ENCODE measurements at regions not wholly inside any gene's neighbourhood (a gene's known extent, or its start where the extent isn't known, plus 50 kb on each side); places are given as distances from the start of the nearest gene placed in this dataset.
A peak's percentile ranks its signal among the peaks of the same experiment; 100 is the strongest.
"Not testable (repeated sequence)": the region's sequence is repeated elsewhere in the genome, so short reads cannot be mapped to it uniquely, and the experiment has no call there.

DNA sequence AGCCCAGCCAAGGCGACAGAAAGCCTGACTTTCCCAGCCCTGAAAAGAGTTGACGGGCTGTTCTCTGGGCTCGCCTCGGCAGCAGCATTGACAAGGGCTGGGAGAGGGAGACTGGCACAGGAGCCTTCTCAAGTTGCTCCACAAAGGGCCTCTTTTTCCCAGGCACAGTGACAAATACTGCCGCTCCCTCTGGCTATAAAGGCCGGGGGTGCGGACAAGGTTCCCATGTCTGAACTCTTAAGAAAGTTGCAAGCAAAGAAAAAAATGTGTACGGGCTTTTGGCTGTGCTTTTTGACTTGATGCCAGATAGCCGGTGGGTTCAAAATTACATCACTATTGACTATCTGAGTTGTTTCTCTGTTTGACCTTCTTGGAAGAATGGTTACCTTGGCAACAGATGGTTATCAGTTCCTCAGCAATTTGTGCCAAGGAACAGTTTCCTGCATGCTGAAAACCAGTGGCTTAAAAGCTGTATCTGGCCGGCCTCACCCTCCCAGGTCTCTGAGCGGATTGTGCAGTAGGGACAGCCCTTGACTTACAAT, 115.9 kb upstream of the EEPD1 start:
- peak; percentile 27 for DNase-seq (ENCODE audit: low spot score)

DNA sequence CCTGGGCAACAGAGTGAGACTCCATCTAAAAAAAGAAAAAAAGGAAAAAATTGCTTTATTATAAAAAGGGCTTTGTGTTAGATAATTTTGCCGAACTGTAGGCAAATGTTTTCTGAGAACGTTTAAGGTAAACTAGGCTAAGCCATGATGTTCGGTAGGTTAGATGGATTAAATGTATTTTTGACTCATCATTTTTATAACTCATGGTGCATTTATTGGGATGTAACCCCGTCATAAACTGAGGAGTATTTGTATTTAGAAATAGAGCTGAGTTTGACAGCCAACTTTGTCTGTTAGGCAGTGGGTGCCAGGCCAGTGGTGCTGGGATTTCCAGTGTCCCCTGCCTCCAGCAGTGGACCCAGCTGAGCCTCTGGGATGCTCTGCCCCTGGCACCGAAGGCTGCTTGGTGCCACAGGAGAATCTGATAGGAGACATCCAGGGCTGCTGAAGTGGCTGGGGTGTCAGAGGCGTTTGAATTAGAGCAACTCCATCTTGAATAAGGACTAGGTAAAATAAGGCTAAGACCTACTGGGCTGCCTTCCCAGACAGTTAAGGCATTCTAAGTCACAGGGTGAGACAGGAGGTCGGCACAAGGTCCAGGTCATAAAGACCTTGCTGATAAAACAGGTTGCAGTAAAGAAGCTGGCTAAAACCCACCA, 114.9 kb upstream of the EEPD1 start:
- no peak for DNase-seq (ENCODE audit: low spot score)

DNA sequence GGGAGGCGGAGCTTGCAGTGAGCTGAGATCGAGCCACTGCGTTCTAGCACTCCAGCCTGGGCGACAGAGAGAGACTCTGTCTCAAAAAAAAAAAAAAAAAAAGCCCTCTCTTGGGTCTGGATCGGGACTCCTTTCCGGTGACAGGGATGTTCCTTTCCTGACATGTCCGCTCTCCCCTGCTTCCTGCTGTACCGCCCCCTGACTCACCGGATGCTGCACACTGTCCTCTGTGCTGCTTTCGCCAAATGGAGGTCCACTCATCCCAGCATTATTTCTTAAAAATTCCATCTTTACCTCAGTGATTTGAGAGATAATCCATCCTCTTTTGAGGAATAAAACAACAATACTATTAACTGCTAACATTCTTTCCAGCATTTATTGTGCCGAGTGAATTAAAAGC, 113.8 kb upstream of the EEPD1 start:
- DNase-seq (ENCODE audit: low spot score), result no peak

DNA sequence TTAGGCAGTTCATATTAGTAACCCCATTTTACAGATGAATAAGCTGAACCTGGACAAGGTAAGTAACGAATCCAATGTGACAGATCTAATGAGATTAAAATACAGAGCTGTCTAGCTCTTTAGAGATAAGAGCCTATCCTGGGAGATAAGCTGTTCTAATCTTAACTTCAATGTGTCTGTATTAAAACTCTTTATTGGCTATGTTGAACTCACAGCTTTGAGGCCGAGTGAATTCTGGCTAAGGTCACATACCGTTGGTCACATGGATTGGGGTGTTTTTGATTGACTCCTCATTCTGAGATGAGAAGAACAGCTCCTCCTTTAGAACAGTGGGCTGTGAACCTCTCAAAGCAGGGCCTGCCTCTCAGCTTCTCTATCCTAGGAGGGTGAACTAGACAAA, 113.4 kb upstream of the EEPD1 start:
- DNase-seq (ENCODE audit: low spot score), result no peak

DNA sequence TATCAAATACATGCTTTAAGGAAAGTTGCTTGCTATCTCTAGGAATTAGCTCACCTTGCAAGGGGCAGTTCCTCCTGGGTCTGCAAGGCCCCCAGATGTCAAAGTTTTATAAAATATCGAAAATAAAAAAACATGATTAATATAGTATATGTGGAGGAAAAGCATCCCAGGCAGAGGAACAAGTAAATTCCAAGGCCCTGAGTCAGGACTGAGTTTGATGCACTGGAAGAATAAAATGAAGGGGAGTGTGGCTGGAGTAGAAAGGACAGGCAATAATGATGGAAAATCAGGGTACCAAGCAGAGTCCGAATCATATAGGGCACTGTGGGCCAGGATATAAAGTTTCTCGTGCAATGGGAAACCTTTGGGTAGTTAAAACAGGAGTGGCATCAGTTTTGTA, 112.4 kb upstream of the EEPD1 start:
- peak; percentile 39 for DNase-seq (ENCODE audit: low spot score)

GRCh38 chr7:36044101-36044892, 108.8 kb upstream of the EEPD1 start:
- DNase-seq (ENCODE audit: low spot score), result no peak

DNA sequence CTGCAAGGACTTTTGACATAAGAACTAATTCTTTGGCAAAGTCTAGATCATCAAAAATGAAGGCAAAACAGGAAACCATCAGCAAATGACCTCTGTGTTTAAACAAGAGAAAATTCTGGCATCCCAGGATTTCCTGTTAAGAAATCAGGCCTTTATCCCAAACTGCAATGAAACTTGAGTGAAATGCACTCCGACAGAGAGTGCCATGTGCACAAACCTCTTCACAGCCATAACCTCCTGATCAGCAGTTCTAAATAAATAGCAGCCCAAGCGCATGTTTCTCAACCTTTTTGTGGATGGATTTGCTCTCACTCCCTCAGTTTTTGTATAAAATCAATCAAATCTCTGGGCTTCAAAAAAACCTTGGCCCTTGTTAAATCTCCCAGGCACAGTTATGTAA, 107.7 kb upstream of the EEPD1 start:
- DNase-seq (ENCODE audit: low spot score), result no peak

- no peak for DNase-seq (ENCODE audit: low spot score)
Measured at GRCh38 chr7:36045830-36046341, 107.2 kb upstream of the EEPD1 start.

DNA sequence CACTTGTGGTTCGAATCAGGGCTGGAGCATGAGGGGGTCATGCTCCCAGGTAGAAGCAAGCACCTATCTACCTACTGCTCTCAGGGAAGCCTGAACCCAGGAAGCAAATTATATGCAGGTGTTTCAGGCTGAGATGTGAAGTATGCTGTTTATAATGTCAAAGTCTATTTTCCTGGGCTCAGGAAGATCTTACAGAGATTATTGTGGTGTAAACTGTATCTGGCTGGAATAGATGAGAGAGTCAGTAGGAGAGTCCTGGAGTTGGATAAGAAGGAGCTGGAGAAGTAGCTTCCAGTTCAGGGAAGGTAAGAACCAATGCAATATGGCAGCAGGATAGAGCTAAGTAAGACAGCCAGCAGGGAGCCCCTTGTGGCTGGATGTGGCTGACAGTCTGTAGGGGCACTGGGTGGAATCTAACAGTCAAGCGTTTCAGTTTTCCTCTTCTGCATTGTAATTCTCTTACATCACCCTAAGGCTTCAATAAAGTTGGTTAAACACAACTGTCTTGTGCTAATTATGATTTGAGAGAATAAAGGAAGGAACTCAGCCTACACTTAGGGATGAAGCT, 105.9 kb upstream of the EEPD1 start:
- no peak for DNase-seq (ENCODE audit: low spot score)

GRCh38 chr7:36048141-36048901, 104.7 kb upstream of the EEPD1 start:
- peak; percentile 83 for DNase-seq (ENCODE audit: low spot score)

DNA sequence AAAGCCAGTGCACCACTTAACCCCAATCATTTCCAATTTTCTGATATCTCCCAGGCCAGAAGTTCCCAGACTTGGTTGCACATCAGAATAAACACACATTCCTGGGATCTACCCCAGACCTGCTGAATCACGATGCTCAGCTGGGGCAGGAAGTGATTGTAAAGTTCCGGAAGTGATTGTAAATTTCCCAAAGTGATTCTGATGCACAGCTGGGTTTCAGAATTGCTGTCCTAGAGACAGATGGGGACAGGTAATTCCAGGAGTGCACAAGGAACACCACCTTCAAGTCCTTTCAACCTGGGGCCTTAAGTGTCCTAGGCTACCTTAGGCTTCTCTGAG, 104.2 kb upstream of the EEPD1 start:
- DNase-seq (ENCODE audit: low spot score), result peak; percentile 45

DNA sequence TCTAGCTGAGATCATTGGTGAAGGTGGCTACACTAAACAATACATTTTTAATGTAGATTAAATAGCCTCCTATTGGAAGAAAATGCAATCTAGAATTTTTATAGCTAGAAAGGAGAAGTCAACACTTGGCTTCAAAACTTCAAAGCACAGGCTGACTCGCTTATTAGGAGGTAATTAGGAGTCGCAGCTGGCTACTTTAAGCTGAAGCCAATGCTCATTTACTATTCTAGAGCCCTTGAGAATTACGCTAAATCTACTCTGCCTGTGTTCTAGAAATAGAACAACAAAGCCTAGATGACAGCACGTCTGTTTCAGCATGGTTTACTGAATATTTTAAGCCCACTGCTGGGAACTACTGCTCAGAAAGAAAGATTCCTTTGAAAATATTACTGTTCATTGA, 101.6 kb upstream of the EEPD1 start:
- no peak for DNase-seq (ENCODE audit: low spot score)

DNA sequence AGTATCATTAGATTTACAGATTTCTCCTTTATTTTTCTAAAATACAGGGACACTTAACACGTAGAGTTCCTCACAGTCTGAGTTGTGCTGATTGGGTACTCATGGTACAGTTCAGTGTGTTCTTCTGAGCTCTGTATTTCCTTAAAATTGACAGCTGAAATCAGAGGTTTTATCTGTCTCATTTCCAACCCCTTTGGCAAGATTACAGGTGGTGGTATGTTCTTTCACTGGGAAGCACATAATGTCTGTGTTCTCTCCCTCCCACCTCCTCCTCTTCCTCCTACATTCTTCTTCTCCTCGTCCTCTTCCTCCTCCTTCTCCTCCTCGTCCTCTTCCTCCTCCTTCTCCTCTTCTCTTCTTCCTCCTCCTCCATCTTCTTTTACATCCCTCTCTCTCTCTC, 99.5 kb upstream of the EEPD1 start:
- DNase-seq (ENCODE audit: low spot score), result no peak

DNA sequence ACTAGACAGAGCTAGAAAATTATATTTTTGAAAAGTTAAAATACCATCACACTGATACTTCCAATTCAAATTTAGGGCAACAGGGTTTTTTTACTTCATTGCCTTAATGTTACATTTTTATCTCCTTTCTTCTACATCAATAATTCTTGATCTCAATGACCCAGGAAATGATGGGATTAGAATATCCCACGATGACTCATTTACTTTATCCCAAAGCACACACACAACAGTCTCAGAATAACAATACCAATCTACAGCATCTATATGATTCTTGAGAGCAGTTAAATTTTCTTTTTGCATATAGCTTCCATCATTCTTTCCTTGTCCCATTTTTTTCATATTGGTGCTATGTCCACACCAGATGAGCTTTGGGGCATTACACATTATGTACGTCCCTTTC, 98.4 kb upstream of the EEPD1 start:
- DNase-seq (ENCODE audit: low spot score), result no peak

GRCh38 chr7:36055207-36055606, 97.8 kb upstream of the EEPD1 start:
- DNase-seq (ENCODE audit: low spot score), result no peak

DNA sequence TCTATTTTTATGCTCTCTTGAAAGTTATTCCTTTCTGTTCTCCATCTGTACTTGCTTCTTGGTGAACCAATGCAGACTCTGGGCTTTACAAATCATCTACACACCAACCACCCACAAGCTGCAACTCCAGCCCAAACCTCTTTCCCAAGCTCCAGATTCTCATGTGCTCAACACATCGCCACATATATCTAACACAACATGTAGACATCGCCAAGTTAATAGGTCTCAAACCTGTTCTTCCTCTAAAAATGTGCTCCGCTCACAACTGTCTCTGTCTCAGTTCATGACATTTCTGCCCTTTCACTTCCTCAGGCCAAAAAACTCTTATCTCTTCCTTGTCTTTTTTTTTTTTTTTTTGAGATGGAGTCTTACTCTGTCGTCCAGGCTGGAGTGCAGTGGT, 95.7 kb upstream of the EEPD1 start:
- DNase-seq (ENCODE audit: low spot score), result no peak

DNA sequence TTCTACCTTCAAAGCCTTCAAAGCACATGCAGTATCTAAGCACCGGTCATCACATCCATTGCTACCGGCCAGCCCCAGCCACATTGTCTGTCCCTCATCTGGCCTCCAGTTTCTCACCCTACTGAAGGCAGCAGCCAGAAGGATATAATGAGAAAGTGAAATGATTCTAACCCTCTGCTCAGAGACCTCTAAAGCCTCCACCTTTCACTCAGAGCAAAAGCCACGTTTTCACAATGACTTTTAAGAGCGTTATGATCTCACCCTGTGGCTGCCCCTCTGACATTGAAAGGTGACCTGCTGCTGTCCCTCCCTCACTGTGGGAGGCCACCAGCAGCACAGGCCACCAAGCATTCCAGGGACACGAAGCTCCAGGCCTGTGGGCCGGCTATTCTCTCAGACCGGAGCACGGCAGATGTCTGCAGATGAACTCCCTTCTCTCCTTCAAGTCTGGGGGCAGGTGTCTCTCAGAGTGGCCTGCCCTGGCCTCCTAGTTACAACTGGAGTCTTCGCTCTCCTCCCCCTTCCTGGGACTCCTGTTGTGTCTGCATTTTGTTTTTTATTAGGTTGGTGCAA, 94.9 kb upstream of the EEPD1 start:
- no peak for DNase-seq (ENCODE audit: low spot score)

DNA sequence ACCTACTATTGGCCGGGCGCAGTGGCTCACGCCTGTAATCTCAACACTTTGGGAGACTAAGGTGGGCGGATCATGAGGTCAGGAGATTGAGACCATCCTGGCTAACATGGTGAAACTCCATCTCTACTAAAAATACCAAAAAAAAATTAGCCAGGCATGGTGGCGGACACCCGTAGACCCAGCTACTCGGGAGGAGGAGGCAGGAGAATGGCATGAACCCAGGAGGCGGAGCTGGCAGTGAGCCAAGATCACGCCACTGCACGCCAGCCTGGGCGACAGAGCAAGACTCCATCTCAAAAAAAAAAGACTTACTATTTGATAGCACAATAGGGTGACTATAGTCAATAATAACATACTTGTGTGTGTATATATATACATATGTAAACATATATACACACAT, 92.7 kb upstream of the EEPD1 start:
- DNase-seq (ENCODE audit: low spot score), result not testable (repeated sequence)

DNA sequence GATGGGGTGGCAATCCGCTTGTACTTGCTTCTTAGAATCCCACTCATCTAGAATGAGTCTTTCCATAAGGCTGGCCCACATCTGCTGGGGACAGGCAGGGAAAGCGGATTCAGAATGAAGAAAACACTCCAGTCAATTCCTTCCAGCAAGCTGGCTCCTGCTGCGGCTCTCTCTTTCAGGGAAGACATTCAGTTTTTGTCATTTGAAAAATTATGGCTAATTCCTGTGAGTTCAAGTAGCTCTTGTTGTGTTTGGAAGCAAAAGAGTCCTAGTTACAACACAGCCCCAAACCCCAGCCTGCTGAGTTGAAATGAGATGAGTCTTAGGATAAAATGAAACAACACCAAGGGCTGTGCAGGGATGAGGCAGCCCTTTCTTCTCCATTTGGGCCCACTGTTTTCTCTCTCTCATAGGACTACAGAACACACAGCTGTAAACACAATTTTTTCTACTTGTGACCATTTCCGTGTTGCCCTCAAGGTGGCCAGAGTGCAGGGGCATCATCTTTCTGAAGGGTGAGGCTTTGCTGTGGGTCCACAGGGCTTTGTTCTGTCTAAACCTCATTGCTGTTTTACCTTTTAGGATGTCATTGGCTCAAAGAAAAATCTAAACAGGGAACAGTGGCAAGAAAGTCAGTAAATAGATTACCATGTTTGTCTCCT, 90.8 kb upstream of the EEPD1 start:
- peak; percentile 59 for DNase-seq (ENCODE audit: low spot score)

- no peak for DNase-seq (ENCODE audit: low spot score)
Measured at GRCh38 chr7:36064676-36065075, 88.4 kb upstream of the EEPD1 start.

- not testable (repeated sequence) for DNase-seq (ENCODE audit: low spot score)
Measured at GRCh38 chr7:36065563-36066342, 87.3 kb upstream of the EEPD1 start.
